ENCODE measurements at regions not wholly inside any gene's neighbourhood (a gene's known extent, or its start where the extent isn't known, plus 50 kb on each side); places are given as distances from the start of the nearest gene placed in this dataset.

GRCh38 chr2:133766164-133766832 lies 198.0 kb upstream of the NCKAP5 start:
- no peak overlapping the region for H3K9ac ChIP-seq (ENCODE audit: insufficient read depth in 1 of 2, low read depth in 2 of 2, low read length in 2 of 2)
- intact Hi-C loops (cut with micrococcal nuclease) (no loop called here), in situ Hi-C loops (cut with MboI) (no loop called here)
- H3K27me3 ChIP-seq (ENCODE audit: control insufficient read depth in 2 of 2, insufficient read depth in 2 of 2, low read length in 2 of 2) = no peaks in the 10 kb centered on the region
- CTCF ChIA-PET (ENCODE audit: low intra/inter-chr PET ratio) = no interaction called here
- H3K9me1 ChIP-seq (ENCODE audit: control insufficient read depth, insufficient read depth, low read length) = no peaks in the 10 kb centered on the region
- no peak for ATAC-seq
- no peak for FAIRE-seq
- no peaks in the 10 kb centered on the region for H3K36me3 ChIP-seq (ENCODE audit: control insufficient read depth, insufficient read depth, low read length)
- no peaks in the 10 kb centered on the region for H4K20me1 ChIP-seq (replicated peaks; ENCODE audit: control insufficient read depth, insufficient read depth, low read length)
- H3K4me3 ChIP-seq = no peak overlapping the region
- BruUV-seq (replicated peaks) = no TSS peak
- H3K4me2 ChIP-seq (ENCODE audit: insufficient read depth, low read length) = no peak overlapping the region
- no peak overlapping the region for H3K27ac ChIP-seq (ENCODE audit: extremely low read depth, low read depth, low read length)
- H3K79me2 ChIP-seq (ENCODE audit: control insufficient read depth, insufficient read depth, low read length) = no peaks in the 10 kb centered on the region
- no peak overlapping the region for H2AFZ ChIP-seq (ENCODE audit: low read depth, low read length)
- DNase-seq (ENCODE audit: extremely low read depth in 1 of 4, low spot score in 3 of 4) = no peak
- H3K4me1 ChIP-seq (replicated peaks in 1 of 2; ENCODE audit: control insufficient read depth in 2 of 2, insufficient read depth in 2 of 2, low read length in 2 of 2) = no peaks in the 10 kb centered on the region
- POLR2A ChIA-PET = no interaction called here
- no peaks in the 10 kb centered on the region for H3K9me3 ChIP-seq (replicated peaks; ENCODE audit: control insufficient read depth, insufficient read depth, low read depth, low read length)
- no peak for TF ChIP-seq MIER1 (IDR thresholded peaks at IDR 0.05; ENCODE audit: low read depth)
- no peak for TF ChIP-seq ZNF584 (CRISPR knock-in tag; IDR thresholded peaks at IDR 0.05; ENCODE audit: low read depth)
- TF ChIP-seq CUX1 (CRISPR knock-in tag; IDR thresholded peaks at IDR 0.05) = no peak
- TF ChIP-seq RFX1 (IDR thresholded peaks at IDR 0.05) = no peak
- TF ChIP-seq FOXM1 (IDR thresholded peaks at IDR 0.05; ENCODE audit: low read depth) = no peak
- no peak for TF ChIP-seq FOXM1 (CRISPR knock-in tag; IDR thresholded peaks at IDR 0.05; ENCODE audit: low read depth)
- TF ChIP-seq TBP (optimal IDR thresholded peaks at IDR 0.05; ENCODE audit: low read depth, low read length) = no peak
- TF ChIP-seq TFE3 (CRISPR knock-in tag; IDR thresholded peaks at IDR 0.05) = no peak
- TF ChIP-seq HDAC2 (IDR thresholded peaks at IDR 0.05) = no peak
- TF ChIP-seq THRA (IDR thresholded peaks at IDR 0.05) = no peak
- TF ChIP-seq ZKSCAN3 (CRISPR knock-in tag; IDR thresholded peaks at IDR 0.05) = no peak
- no peak for TF ChIP-seq RNF2 (IDR thresholded peaks at IDR 0.05)
- no peak for TF ChIP-seq CCAR2 (IDR thresholded peaks at IDR 0.05; ENCODE audit: low read depth, low read length)
- no peak for TF ChIP-seq SAP30 (IDR thresholded peaks at IDR 0.05; ENCODE audit: borderline replicate concordance, insufficient read depth, low read depth, low read length, poor library complexity, severe bottlenecking)
- TF ChIP-seq DMBX1 (CRISPR knock-in tag; IDR thresholded peaks at IDR 0.05; ENCODE audit: borderline replicate concordance) = no peak
- TF ChIP-seq ZNF133 (CRISPR knock-in tag; IDR thresholded peaks at IDR 0.05) = no peak
- TF ChIP-seq ZNF551 (CRISPR knock-in tag; IDR thresholded peaks at IDR 0.05) = no peak
